HG03175 (cell line): ENCODE measurements at regions not wholly inside any gene's neighbourhood (a gene's known extent, or its start where the extent isn't known, plus 50 kb on each side); places are given as distances from the start of the nearest gene placed in this dataset.

Experiments
- ATAC-seq: cut with Tn5 transposase; IDR thresholded peaks from one replicate; pipeline ENCODE4 v1.9.1; 2021; ENCODE audit warnings: mild to moderate bottlenecking, moderate library complexity; ENCODE audit not compliant: unreplicated experiment

DNA sequence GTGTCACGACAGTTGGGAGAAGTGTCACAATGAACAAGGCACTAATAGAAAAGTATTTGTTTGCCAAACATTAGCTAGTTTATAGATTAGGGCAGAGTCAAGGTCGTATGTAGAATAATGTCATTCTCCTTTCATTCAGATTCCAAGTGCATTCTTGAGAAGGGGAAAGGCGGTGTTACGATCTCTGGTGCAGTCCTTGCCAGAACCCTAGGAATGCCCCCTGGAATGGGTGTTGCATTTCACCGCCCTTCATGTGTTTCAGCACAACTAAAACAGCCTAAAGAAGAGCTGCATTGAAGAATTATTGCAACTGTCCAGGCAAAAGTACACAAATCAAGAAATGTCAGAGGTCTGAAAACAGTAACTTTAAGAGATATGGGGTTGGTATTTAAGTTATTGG lies 721.0 kb upstream of the WWC1 start:
- no peak for ATAC-seq

DNA sequence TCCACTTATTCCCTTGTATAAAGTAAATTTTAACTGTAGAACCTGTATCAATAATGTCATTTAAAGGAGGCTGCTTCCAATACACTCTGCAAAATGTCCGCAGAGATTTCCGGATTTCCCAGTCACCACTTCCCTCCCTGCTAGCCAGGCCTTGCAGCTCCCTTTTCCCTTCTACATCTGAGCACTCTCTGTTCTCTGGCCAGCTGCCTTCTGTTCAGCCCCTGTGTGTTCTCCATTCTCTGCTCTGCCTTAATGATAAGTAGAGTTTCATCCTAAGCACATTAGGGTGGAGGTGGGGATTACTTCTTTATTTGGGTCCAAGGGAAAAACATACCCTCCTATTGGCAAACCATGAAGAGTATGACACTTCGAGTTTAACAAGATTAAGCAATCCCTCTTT lies 719.6 kb upstream of the WWC1 start:
- no peak for ATAC-seq

DNA sequence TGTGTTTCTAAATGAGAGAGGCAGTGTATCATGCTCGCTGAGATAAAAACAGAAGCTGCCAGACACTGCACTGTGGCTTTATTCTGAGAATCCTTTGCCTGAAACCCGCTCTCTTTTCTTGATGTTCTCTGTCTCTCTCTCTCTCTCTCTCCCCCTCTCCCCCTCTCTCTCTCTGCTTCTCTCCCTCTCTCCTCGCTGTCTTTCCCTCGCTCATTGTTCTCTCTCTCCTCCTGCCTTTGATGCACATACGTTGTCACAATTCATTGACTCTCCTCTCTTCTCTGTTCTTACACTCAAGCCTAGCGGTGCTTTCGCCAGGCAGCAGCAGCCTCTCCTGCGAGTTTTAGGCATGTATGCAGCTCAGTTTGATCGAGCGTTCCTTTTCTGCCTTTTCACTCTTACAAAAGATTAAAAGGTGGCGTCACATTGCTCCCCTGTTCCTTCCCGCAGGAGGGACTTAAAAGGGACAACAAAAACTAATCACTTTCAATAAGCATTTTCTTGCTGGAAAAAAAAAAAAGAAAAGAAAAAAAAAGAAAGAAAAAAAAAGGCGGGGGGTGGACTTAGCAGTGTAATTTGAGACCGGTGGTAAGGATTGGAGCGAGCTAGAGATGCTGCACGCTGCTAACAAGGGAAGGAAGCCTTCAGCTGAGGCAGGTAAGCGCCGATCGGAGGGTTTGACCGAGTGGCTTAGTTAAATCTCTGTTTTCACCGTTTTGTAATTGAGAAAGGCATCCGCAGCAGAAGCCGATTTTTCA lies 717.9 kb upstream of the WWC1 start:
- ATAC-seq = no peak

DNA sequence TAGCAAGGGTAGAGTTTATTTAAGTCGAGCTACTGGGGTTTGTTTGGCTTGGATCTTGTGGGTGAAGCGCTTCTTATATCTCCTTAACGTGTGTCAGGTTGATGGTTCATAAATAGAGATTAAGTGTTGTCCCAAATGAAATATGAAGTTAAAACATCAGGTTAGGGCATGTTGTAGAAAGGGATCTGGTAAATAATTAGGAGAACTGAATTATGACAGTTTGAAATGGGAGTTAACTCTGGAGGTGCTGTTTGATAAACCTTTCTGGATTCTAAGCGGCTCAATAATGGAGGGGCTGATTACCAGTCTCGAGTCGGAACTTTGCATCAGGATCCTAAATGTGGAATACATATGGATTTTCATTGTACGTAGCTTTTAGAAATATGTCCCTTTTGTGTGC lies 717.0 kb upstream of the WWC1 start:
- ATAC-seq = no peak

DNA sequence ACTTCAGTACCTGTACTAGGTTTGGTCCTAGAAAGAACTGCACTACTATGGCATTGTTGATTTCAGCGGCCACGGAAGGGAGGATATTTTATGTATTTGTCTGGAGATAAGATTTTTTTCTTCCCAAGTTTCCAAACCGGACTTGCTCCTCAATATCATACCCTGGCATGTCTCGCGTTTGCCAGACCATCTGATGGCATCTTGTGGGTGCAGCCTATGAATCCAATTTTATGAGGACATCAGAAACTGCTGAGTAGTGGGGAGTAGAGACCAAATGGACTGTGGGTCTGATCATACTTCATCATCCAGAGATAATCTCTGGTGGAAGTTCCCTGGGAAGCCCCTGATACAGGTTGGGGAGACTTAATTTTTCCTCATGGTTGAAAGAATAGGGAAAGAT lies 716.1 kb upstream of the WWC1 start:
- ATAC-seq = no peak

DNA sequence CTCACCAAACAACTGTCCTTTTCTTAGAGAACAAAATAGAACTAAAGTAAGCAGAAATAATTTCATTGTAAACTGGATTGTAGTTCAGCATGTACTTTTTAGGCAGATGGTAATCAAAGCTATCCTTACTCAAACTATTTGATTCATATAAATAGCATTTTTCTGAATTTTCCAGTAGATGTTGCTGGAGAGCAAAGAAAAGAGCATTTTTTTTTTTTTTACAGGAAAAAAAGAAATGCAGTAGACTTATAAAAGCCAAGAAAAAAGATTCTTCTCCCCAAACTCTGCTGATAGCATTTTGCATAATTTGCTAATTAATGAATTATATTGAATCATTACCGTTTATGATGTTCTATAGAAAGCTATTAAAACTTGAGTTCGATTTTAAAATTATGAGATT lies 715.3 kb upstream of the WWC1 start:
- no peak for ATAC-seq

DNA sequence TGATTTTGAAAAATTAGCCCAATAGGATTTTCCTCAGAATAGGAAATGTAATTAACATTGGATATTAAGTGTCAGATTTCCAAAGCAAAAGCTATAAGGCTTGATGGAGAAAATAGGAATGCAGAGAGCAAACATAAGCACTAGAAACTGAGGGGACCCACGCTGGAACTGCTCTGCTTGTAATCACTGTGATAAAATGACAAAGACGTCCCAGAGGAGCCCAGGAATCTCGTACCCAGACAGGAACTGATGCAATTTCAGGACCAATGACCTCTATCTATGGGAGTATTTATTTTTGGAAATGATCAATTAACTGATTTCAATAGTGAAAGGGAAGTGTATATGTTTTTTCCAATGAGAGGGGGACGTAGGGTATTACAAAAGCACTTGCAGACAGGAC lies 714.5 kb upstream of the WWC1 start:
- ATAC-seq = no peak

DNA sequence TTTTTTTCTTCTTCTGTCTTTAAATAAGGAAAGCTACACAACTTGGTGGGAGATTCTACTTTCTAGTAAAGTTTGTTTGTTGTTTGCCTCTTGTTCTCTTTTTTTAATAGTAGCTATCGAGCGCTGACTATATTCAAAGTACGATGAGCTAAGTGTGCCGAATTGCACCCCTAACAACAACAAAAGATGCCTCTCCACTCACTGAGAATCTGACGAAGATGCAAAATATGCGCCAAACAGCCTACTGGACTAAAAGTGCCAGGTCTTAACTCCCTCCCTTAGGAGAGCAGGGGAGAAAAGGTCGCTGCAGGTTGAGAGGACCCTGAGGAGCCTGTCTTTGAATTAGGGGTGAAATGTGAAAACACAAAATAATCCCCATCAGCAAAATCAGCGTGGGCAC lies 713.8 kb upstream of the WWC1 start:
- ATAC-seq = no peak

DNA sequence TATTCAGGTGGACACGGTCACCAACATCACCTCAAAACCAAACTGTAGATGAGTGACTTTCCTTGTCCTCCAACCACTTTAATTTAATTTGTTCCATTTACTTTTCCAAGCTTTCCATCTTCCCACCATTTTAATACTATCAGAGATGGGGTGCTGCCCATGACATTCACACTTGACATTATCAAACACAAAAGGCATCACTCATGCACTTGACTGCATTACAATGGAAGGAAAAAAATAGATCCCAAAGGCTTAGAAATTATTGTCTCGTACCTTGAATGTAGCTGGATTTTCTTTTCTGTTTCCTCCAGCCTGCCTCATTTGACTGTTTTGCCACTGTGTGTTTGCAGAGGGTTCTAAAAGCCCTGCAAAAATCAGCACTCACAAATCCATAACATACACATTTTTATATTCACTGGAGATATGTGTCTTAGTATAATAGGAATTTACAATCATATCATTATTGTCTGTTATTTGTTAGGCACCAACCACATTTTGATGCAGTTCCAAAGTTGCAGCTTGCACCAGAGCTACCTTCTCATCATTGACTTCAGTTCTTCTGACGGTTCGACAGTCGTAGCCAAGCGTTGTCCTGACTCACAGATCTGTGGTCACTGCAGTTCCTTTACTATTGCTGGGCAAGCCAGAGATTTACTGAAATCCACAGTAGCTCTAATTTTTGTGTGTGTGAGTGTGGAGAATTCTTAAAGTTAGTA lies 712.3 kb upstream of the WWC1 start:
- no peak for ATAC-seq

DNA sequence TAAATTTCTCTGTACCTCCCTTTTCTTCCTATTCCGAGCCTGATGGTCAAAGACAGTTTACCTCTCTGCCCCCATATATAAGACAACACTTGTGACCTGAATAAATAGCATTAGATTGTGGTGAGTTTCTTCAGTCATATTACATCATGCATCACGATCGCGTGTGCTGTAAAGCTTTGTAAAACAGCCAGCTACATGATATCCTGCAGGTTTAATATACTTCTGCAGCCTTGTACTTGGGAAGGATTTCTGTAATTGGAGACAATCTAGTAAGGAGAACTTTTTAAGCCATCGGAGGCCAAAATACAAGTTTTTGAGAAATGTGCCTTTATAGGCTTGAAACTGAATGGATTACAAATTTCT lies 711.8 kb upstream of the WWC1 start:
- no peak for ATAC-seq

DNA sequence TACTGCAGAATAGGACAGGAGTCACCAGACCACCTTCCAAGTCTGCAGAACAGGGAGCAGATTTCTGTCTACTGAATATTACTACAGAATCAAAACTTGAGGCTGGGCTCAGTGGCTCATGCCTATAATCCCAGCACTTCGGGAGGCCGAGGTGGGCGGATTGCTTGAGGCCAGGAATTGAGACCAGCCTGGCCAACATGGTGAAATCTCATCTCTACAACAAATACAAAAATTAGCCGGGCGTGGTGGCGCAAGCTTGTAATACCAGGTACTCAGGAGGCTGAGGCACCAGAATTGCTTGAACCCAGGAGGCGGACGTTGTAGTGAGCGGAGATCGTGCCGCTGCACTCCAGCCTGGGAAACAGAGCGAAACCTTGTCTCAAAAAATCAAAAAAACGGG lies 710.8 kb upstream of the WWC1 start:
- ATAC-seq = no peak

DNA sequence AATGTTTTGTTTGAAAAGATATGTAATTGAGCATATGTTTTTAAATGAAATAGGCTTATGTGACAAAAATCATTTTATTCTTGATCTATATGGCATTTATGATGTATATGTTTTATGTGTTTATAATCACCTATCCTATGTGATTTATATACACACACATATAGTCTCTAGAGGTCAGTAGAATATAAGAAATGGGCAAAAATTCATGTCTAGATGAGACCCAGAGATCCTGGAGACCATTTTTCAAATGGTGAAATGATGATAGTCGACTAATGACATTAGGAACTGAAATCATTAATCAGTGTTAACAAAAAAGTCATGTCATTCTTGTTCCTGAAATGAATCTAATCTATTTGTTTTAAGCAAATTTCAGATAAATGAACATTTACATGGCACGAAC lies 709.2 kb upstream of the WWC1 start:
- ATAC-seq = no peak

DNA sequence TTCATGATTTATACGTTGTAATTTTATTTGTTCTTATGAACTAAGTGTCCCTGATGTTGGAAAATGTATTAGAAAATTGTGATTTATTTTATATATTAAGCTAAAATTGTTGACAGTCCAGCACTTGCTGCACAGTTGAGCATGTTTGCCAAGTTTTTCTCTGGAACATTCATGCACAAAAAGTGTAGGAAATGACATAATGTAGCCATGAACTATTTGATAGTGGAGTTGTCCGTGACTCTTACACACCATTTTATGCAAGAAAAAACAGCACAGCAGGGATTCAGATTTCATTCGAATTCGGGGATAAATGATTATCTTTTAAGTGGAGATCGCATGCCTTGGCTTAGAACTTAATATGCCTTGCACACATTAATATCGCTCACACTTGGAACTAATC lies 708.6 kb upstream of the WWC1 start:
- ATAC-seq = no peak

DNA sequence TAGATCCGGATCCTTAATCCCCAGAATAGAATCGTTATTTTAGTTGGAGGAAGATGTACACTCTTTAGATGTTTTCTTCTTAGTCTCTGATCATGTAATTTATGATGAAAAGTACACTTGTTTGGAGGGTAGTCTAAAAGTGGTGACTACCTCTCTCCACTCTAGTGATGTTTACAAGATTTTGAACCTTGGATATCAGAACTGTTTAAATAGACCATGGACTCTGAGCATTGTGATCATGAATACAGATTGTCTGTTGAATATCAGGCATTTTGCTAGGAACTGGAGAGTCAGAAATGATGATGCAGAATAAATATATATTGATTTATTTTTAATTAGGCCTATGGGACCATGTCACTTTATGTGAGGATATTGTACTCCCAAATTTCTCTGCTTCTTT lies 706.3 kb upstream of the WWC1 start:
- ATAC-seq = no peak

DNA sequence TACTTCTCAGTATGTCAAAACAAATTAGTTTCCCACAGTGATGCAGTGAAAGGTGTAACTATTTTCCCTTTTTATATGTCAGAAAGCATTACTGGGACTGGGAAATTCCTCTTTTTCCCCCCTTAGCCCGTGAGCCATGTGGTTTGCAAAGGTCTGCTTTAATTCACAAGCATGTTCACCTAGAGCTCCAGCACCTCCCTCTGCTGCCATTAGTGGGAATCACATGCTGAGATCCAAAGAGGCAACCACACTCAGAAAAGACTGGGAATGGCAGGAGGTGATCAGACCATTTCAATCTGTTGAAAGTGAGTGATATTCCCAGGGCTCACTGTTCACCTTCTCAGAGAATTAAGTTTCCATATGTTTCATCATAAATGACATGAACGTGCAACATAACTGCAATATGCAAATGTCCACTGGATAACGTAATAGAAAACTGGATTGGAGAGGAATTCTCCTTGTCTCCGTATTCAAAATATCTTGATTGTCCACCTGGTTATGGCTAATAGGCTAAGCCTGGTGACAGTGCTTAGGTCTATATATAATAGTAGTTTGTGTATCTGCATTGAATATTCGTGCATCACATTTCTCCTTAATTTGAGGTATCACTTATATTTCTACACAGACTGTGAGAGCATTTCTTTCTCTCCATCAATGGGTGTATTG lies 703.5 kb upstream of the WWC1 start:
- ATAC-seq = no peak

DNA sequence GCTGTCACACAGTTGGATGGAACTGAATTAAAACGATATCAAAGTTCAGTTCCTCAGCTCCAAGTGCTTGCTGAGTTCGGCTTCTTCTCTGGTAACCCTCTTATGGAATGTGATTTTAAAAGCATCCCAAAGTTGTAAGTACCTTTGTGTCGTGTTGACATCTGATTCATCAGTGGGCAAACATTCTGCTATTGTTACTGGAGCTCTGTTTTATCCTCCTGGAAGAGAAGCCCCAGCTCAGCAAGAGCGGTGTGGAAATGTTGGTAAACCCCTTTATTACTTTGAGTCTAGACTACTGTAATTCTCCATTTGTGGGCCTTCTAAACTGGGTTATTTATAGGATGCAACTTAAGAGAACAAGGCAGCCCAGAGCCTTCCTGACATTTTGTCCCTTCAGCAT lies 699.3 kb upstream of the WWC1 start:
- ATAC-seq = no peak

DNA sequence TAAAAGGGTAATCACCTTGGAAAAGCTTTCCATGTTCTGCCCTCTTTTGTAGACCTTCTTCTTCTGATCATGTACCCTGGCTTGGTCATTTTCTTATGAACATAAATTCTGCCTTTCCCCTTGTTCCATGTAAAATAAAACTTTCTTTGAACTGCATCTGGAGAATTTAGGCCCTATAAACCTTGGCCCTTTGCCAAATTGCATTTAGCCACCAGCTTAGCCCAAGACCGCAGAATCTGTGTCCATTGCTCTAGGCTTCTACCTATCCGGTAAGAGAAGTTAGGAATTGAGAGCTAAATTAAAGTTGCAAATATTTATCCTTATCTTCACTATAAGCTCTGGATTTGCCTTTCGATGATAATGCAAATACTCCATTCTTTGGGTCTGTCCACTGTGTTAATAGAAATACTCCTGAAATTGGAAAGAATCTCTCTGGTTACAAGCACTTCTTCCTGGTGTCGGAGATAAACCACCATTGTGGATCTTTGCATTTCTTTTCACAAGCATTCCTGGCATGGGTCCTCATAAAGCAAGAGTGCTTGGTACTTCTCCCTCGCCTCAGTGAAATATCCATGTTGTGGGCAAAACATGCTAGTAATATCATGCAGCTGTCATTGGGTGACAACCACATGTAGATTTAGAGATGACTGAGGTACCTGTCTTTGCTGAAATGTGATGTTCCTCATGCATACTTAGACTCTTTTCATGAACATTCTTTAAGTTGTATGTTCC lies 698.0 kb upstream of the WWC1 start:
- no peak for ATAC-seq

DNA sequence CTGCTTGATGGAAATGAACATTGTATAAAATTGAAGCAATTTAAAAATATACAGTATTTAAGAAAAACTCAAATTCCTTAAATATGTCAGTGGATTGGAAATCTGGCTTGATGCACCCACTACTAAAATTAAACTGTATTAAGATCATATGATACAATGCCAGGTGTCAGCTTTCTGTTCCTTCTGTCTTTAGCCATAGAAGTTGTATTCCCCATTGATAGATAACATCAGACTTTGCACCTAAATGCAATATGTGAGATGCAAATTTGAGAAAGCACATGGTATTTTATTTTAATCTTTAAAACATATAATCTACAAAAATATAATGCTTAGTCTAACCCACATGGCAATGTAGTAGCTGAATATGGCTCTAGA lies 697.4 kb upstream of the WWC1 start:
- ATAC-seq = no peak

DNA sequence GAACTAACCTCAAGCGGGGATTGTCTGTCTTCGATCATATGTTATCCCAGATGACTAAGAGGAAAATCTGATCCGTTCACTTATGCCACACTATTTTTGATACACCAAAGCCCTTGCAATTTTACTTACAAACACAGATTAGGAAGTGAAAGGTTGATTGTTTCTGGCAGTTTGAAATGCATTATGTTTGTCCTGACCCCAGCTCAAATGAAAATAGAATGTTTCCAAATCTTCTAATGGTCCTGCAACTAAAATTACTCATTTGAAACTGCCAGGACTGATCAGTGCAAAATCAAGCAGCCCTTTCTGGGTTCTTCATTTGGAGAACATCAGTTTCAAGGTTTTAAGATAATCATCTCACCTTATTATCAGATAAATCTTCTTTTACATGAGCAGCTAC lies 696.7 kb upstream of the WWC1 start:
- no peak for ATAC-seq

DNA sequence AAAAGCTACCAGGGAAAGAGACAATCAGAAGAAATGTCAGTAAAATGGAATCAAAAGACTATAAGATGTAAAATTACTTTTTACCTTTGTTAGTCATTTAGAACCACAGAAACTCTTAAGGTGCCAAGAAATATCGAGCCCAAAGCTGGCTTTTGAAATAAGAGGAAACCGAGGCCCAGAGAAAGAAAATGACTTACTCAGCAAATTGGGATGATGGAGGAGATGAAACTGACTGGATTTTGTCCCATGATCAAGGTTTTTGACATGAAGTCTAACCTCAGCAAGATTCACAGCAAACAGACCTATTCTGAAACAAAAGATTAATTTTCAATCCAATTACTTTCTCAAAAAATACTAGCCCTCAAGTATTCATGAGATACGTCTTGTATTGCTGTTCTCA lies 696.2 kb upstream of the WWC1 start:
- ATAC-seq = no peak

DNA sequence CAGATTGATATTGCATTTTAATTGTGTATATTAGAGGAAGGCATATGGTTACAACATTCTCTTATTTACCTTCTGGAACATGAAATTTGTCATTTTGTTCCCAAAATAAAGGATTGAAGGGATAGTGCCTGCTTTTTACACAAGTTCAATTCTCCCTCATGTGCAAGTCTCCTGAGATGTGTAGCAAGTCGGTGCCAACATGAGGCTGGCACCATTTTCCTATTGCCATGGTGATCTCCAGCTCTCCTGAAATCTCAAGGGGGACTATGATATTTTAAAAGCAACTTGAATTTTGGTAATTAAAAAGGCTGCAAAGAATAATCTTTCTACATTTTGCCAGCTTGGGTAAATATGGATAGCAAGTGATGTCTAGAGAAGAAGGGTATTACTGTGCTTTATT lies 693.3 kb upstream of the WWC1 start:
- ATAC-seq = no peak

DNA sequence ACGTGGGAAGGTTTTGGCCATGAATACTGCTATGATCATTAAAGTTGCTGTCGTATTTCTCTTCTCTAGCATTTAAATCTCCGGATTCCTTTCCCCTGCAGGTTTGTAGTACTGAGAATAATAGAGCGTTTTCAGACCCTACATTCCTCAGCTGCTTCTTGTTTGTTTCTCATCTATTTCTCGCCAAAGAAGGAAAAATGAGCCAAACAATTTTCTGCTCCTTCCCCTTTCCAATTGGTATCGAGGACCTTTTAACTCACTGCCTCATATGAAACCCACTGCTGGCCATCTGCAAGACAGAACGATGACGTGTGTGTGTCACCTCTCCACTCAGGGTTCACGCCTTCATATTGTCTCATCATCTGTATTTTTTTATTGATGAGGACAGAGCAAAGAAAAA lies 689.4 kb upstream of the WWC1 start:
- ATAC-seq = no peak
